Peyer's patch (tissue), 4 donors: ENCODE measurements at regions not wholly inside any gene's neighbourhood (a gene's known extent, or its start where the extent isn't known, plus 50 kb on each side); places are given as distances from the start of the nearest gene placed in this dataset.

Experiments used
- DNase-seq, 3 donors: peaks; one replicate each; pipeline ENCODE4 v3.0.0-alpha.2; 2017 to 2019
- H3K27ac ChIP-seq, 4 donors: fragments of 200-600 bp; sonication (generic); one replicate each; pipeline ENCODE4 v1.5.1; 2016 to 2019
- H3K27me3 ChIP-seq, 2 donors: fragments of 200-600 bp; sonication (generic); one replicate each; pipeline ENCODE4 v1.5.1; 2019
- H3K36me3 ChIP-seq, 3 donors: fragments of 200-600 bp; sonication (generic); one replicate each; pipeline ENCODE4 v1.5.1; 2016 to 2019
- H3K4me1 ChIP-seq, 4 donors: fragments of 200-600 bp; sonication (generic); one replicate each; pipeline ENCODE4 v1.5.1; 2016 to 2019
- H3K4me3 ChIP-seq, 4 donors: fragments of 200-600 bp; sonication (generic); 1 replicate in 3 of 4; 2 replicates in 1 of 4; pipeline ENCODE4 v1.5.1; 2016 to 2019; ENCODE audit warnings: mild to moderate bottlenecking in 1 of 4
- H3K9me3 ChIP-seq, 4 donors: fragments of 200-600 bp; sonication (generic); one replicate each; pipeline ENCODE4 v1.5.1; 2016 to 2019; ENCODE audit warnings: mild to moderate bottlenecking in 1 of 4
- POLR2A ChIP-seq, 2 donors: fragments of 450-650 bp; IDR thresholded peaks; one replicate each; pipeline ENCODE4 v1.5.1; 2017; ENCODE audit warnings: antibody characterized with exemption in 2 of 2, mild to moderate bottlenecking in 2 of 2, moderate library complexity in 2 of 2
- TF ChIP-seq, protein P1 (sequence below), 6 experiments: fragments of 450-650 bp in 4 of 6; fragments of 200-600 bp in 2 of 6; sonication (generic) in 1 of 6; IDR thresholded peaks; one replicate each; pipeline ENCODE4 v1.5.1; 2017 to 2019; ENCODE audit warnings: antibody characterized with exemption in 6 of 6, mild to moderate bottlenecking in 3 of 6, moderate library complexity in 1 of 6

DNA sequence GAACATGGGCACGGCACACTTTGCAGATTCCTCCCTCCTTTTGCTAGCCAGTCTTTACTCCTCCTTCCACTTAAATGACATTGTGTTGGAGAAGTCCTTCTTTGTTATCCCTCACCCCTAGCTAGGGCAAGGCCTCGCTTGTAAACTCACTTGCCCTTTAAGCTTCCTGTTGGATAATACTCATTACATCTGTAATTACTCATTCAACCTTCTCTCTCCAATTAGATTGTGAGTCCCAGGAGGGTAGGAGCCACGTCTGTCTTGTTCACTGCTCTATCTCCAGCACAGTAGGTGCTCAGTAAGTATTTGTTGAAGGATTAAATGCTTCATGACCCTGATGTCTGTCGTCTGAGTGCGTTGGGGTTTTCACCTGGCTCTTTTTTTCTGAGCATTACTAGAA, 98.7 kb upstream of the USP24 start:
- no peak overlapping the region for H3K4me3 ChIP-seq
- TF ChIP-seq, protein P1, sequence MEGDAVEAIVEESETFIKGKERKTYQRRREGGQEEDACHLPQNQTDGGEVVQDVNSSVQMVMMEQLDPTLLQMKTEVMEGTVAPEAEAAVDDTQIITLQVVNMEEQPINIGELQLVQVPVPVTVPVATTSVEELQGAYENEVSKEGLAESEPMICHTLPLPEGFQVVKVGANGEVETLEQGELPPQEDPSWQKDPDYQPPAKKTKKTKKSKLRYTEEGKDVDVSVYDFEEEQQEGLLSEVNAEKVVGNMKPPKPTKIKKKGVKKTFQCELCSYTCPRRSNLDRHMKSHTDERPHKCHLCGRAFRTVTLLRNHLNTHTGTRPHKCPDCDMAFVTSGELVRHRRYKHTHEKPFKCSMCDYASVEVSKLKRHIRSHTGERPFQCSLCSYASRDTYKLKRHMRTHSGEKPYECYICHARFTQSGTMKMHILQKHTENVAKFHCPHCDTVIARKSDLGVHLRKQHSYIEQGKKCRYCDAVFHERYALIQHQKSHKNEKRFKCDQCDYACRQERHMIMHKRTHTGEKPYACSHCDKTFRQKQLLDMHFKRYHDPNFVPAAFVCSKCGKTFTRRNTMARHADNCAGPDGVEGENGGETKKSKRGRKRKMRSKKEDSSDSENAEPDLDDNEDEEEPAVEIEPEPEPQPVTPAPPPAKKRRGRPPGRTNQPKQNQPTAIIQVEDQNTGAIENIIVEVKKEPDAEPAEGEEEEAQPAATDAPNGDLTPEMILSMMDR (IDR thresholded peaks at IDR 0.05): no peak
- TF ChIP-seq POLR2A (IDR thresholded peaks at IDR 0.05): no peak
- H3K27me3 ChIP-seq: no peaks in the 10 kb centered on the region
- H3K27ac ChIP-seq: no peak overlapping the region
- H3K9me3 ChIP-seq: no peaks in the 10 kb centered on the region
- no peaks in the 10 kb centered on the region for H3K4me1 ChIP-seq
- H3K36me3 ChIP-seq: no peaks in the 10 kb centered on the region
- DNase-seq: no peak

DNA sequence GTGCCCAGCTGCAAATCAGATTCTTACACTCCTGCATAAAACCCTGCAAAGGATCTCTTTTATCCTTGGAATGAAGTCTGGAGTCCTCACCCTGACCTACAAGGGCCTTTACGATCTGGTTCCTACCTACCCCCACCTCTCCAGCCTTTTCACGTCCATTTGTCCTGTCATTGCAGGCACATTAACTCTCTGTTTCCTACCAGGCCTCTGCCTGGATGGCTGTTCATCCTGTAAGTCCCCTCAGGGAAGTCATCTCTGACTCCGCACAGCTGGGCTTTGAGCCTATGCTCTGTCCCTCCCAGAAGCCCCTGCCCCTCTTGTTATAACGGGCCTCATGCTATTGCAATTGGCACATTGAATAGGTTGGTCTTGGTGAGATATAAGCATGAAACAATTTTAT, 96.8 kb upstream of the USP24 start:
- no peak for DNase-seq
- H3K36me3 ChIP-seq: no peaks in the 10 kb centered on the region
- H3K4me1 ChIP-seq: no peaks in the 10 kb centered on the region
- H3K9me3 ChIP-seq: no peaks in the 10 kb centered on the region
- no peak overlapping the region for H3K27ac ChIP-seq
- no peaks in the 10 kb centered on the region for H3K27me3 ChIP-seq
- TF ChIP-seq, protein P1 (IDR thresholded peaks at IDR 0.05): no peak
- TF ChIP-seq POLR2A (IDR thresholded peaks at IDR 0.05): no peak
- no peak overlapping the region for H3K4me3 ChIP-seq

DNA sequence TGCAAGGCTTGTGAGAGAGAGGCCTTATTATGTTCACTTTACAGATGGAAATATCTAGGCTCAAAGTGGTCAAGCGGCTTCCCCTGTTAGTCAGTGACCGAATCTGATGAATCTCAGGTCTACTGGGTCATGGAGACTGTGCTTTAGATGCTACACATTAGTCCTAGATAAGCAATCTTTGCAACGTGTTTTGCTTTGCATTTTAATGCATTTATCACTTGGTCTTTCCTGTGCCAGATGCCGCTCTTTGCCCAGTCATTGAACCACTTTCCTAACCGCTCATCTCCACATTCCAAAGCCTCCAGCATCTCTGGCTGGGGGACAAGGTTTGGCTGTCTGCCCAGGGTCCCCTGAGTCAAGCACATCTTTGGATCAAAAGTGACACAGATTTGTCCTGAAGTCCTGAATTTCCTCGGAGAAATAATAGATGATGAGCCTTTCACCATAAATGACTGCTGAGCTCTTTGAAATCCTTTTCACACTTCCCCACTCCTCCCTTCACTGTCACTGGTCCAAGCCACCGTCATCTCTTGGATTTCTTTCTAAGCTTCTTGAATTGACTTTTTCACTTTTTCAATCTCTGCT, 96.0 kb upstream of the USP24 start:
- no peaks in the 10 kb centered on the region for H3K4me1 ChIP-seq
- TF ChIP-seq, protein P1 (IDR thresholded peaks at IDR 0.05): no peak
- no peak for TF ChIP-seq POLR2A (IDR thresholded peaks at IDR 0.05)
- H3K36me3 ChIP-seq: no peaks in the 10 kb centered on the region
- H3K4me3 ChIP-seq: no peak overlapping the region
- no peaks in the 10 kb centered on the region for H3K9me3 ChIP-seq
- H3K27ac ChIP-seq: no peak overlapping the region
- no peaks in the 10 kb centered on the region for H3K27me3 ChIP-seq
- no peak for DNase-seq

DNA sequence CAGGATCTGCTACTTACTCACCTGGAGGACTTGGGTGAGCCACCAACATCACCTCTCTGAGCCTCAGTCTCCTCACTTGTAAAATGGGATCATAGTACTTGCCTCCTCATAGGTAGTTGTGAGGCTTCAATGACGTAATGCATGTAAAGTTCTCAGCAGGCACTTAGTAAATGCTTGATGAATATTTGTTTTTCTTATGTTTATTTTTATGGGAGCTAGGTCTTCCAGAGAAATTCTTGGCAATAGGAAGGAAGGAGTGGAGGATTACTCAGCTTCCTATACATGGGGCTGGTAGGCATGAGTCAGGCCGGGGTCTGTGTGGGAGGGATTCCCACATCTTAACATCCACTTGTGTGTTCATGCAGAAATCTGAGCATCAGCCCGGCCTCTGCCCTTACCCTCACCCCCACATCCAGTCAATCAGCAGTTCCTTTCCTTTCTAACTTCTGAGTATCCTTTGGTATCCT, 95.4 kb upstream of the USP24 start:
- Histone ChIP-seq H3K27me3 (no peaks in the 10 kb centered on the region), H3K27ac (no peak overlapping the region), H3K9me3 (no peaks in the 10 kb centered on the region), H3K4me3 (no peak overlapping the region), H3K36me3 (no peaks in the 10 kb centered on the region), H3K4me1 (no peaks in the 10 kb centered on the region)
- no peak for TF ChIP-seq POLR2A (IDR thresholded peaks at IDR 0.05)
- TF ChIP-seq, protein P1 (IDR thresholded peaks at IDR 0.05): no peak
- DNase-seq: no peak

DNA sequence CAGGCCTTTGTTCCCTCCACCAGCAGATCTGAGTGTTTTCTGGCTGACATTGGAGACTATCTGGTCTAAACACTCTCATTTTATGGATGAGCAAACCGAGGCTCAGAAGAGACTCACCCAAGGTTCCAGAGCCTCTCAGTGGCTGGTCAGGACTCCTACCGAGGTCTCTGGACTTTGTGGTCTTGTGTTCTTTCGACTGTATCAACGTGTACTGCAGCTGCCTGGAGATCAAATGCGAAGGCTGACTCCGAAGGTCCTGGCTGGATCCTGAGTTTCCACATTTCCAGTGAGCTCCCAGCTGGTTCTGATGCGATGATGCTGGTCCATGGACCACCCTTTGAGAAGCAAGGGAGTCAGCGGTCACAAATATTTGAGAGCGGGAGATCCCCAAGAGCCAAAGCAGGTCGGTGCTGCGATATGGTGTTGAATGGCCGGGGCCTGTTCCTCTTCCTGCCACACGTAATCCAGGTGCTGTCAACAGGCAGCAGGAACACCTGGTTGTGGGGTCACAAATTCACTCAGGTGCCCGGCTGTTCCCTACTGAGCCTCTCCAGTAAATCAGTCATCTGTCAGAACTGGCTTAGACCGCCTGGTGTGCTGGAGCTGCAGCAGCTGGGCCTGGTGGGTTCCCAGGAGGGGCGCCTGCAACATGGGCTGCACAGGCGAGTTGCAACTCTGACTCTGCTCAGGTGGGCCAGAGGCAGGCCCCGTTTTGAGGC, 94.8 kb upstream of the USP24 start:
- no peak for TF ChIP-seq POLR2A (IDR thresholded peaks at IDR 0.05)
- TF ChIP-seq, protein P1 (IDR thresholded peaks at IDR 0.05): no peak
- no peaks in the 10 kb centered on the region for H3K36me3 ChIP-seq
- no peaks in the 10 kb centered on the region for H3K27me3 ChIP-seq
- no peaks in the 10 kb centered on the region for H3K9me3 ChIP-seq
- no peak overlapping the region for H3K27ac ChIP-seq
- no peaks in the 10 kb centered on the region for H3K4me1 ChIP-seq
- H3K4me3 ChIP-seq: no peak overlapping the region
- DNase-seq: no peak
